ENCODE measurements at regions not wholly inside any gene's neighbourhood (a gene's known extent, or its start where the extent isn't known, plus 50 kb on each side); places are given as distances from the start of the nearest gene placed in this dataset.

DNA sequence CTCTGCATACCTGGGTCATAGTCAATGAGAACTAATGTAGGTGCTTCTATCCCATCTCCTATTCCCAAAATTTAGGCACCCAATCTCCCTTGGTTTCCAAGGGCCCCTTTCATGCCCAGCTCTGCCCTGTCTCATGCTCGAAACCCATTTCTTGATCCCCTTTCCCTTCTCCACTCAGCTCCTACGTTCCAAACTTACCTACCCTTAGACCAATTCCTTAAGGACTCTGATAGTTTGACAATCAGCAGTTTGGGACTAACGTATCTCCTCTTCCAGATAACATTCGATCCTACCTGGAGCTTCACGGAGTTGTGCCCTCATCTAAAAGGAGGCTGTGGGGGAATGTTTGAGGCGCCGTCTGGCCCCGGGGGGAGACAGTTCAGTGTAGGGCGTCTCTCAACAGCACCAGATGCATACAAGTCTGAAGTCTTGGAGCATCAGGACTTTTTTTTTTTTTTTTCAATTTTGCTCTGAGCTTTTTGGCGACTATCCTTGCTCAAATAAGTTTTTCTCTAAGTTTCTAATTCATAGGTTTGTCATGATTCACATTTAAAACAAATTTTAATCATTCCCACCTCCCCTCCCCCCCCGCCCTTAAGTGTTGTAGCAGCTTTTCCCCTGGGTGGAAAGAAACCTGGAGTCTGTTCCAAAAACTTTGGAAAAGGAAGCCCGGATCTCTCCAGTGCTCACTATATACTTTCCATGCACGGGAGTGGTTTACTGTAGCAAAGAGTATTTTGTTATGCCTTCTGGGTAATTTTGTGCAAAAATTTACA, 141.2 kb upstream of the LGALSL start:
- Histone ChIP-seq H3K56ac (replicated peaks; ENCODE audit: insufficient read length, low read depth, low read length) (no peak overlapping the region), H2AFZ (ENCODE audit: low read length) (0 out of 2 replicates have a peak overlapping the region, but pooled peaks have one; percentile 18), H3K23ac (ENCODE audit: insufficient read length) (no peak overlapping the region), H3K4me1 (replicated peaks in 1 of 4; ENCODE audit: control insufficient read depth in 3 of 4, insufficient read depth in 4 of 4, low read length in 3 of 4) (peaks cover 3 to 10% (median 8%) of the 10 kb centered on the region in 4 experiments; a peak in 5 of 7 replicates), H2AK5ac (ENCODE audit: low read depth, low read length) (no peak overlapping the region), H3K27me3 (replicated peaks in 1 of 4; ENCODE audit: control insufficient read depth in 3 of 4, extremely low read depth in 1 of 4, insufficient read depth in 3 of 4, low read length in 3 of 4) (no peaks in the 10 kb centered on the region; a peak in 1 of 7 replicates), H3K23me2 (ENCODE audit: low read depth, low read length) (no peaks in the 10 kb centered on the region), H2BK15ac (ENCODE audit: low read length) (no peak overlapping the region), H3K79me2 (ENCODE audit: control insufficient read depth in 1 of 2, insufficient read depth in 2 of 2, low read length in 2 of 2) (no peaks in the 10 kb centered on the region), H4K8ac (ENCODE audit: extremely low read depth, insufficient read depth, low read length) (no peak overlapping the region), H4K20me1 (replicated peaks in 1 of 2; ENCODE audit: control insufficient read depth in 1 of 2, insufficient read depth in 2 of 2, low read length in 2 of 2) (no peaks in the 10 kb centered on the region), H2BK12ac (ENCODE audit: low read depth, low read length) (0 out of 2 replicates have a peak overlapping the region, but pooled peaks have one; percentile 68), H3K4ac (replicated peaks; ENCODE audit: insufficient read length, low read depth, low read length) (no peak overlapping the region), H2BK20ac (ENCODE audit: low read length) (0 out of 2 replicates have a peak overlapping the region, but pooled peaks have one; percentile 66), H3K27ac (ENCODE audit: low read depth, low read length) (no peak overlapping the region), H3K79me1 (ENCODE audit: low read depth, low read length) (no peaks in the 10 kb centered on the region), H4K91ac (replicated peaks; ENCODE audit: insufficient read length, low read length) (no peak overlapping the region), H3K4me2 (ENCODE audit: insufficient read depth in 1 of 2, low read depth in 2 of 2, low read length in 2 of 2) (no peak overlapping the region), H3K36me3 (ENCODE audit: control insufficient read depth in 2 of 4, insufficient read depth in 4 of 4, low read length in 3 of 4) (no peaks in the 10 kb centered on the region), H2BK120ac (replicated peaks; ENCODE audit: low read depth, low read length) (no peak overlapping the region), H3K14ac (ENCODE audit: insufficient read length) (no peak overlapping the region), H3K9ac (replicated peaks in 1 of 4; ENCODE audit: extremely low read depth in 1 of 4, low read depth in 3 of 4, low read length in 3 of 4) (no peak overlapping the region), H3K9me3 (ENCODE audit: insufficient read depth in 2 of 2, low read depth in 1 of 2, low read length in 1 of 2) (no peaks in the 10 kb centered on the region), H3K18ac (ENCODE audit: extremely low read depth, low read length) (no peak overlapping the region), H3K4me3 (ENCODE audit: extremely low read depth in 1 of 4, insufficient read depth in 2 of 4, low read depth in 3 of 4, low read length in 4 of 4) (no peak overlapping the region), H2BK5ac (ENCODE audit: low read depth, low read length) (no peak overlapping the region), H4K5ac (ENCODE audit: insufficient read length, low read depth, low read length) (no peak overlapping the region)
- FAIRE-seq (no peak), DNase-seq (ENCODE audit: low read depth in 1 of 2, low spot score in 2 of 2) (peak in 1 of 2 experiments; percentile 43)
- ChIA-PET POLR2A (ENCODE audit: partially characterized antibody) (interaction anchor here (0.9 to 2.2 kb wide), 10 partner anchors 10 to 61 kb away, joined by 3 to 10 read pairs (median 4); no protein-coding TSS in a partner anchor), CTCF (ENCODE audit: partially characterized antibody) (interaction anchor here (0.6 to 6.7 kb wide), 18 partner anchors 9 to 392 kb away, joined by 3 to 63 read pairs (median 4); no protein-coding TSS in a partner anchor)
- WGBS, 2 experiments (ENCODE audit: extremely low coverage in 1 of 2, insufficient coverage in 1 of 2, insufficient read length in 1 of 2, insufficient replicate concordance in 2 of 2, low coverage in 1 of 2, low lambda C conversion rate in 2 of 2, missing lambda C conversion rate in 1 of 2): 84% methylated on average over 13 of the region's 13 CpGs; no CpG with 5 or more reads in 1 of the 2 experiments
- TF ChIP-seq RAD21 (IDR thresholded peaks at IDR 0.05 in 1 of 2, conservative IDR thresholded peaks at IDR 0.05 in 1 of 2; ENCODE audit: low read depth in 2 of 2, low read length in 2 of 2): no peak
- TF ChIP-seq EZH2 (IDR thresholded peaks at IDR 0.05; ENCODE audit: low read depth, low read length, severe bottlenecking): no peak
- TF ChIP-seq EP300 (IDR thresholded peaks at IDR 0.05; ENCODE audit: borderline replicate concordance in 1 of 2, low read depth in 2 of 2, low read length in 2 of 2): no peak
- no peak for TF ChIP-seq RXRA (IDR thresholded peaks at IDR 0.05; ENCODE audit: insufficient read depth, low read depth, low read length)
- TF ChIP-seq SP2 (IDR thresholded peaks at IDR 0.05; ENCODE audit: low read length): no peak
- TF ChIP-seq MAFK (IDR thresholded peaks at IDR 0.05; ENCODE audit: low read depth, low read length): no peak

All from H1 (cell line).